ACHN (cell line): ENCODE measurements at regions not wholly inside any gene's neighbourhood (a gene's known extent, or its start where the extent isn't known, plus 50 kb on each side); places are given as distances from the start of the nearest gene placed in this dataset.
A peak's percentile ranks its signal among the peaks of the same experiment; 100 is the strongest.

Experiments used
- DNase-seq: peaks from one replicate; pipeline ENCODE4 v3.0.0-alpha.2; 2015
- in situ Hi-C: cut with HindIII; loops from 2 replicates; pipeline ENCODE4 v1.10.0; 2017; ENCODE audit warnings: low sequenced_read_pairs, low pct_ligation_motif_present, low pct_unique_long_range_greater_than_20kb

GRCh38 chr10:91576096-91576545 is 56.8 kb downstream of the PPP1R3C start:
- in situ Hi-C loops = no loop called here
- no peak for DNase-seq

GRCh38 chr10:91575044-91575610 is 57.7 kb downstream of the PPP1R3C start:
- DNase-seq = no peak
- in situ Hi-C loops = no loop called here

GRCh38 chr10:91574236-91574635 is 58.6 kb downstream of the PPP1R3C start:
- in situ Hi-C loops = no loop called here
- DNase-seq = no peak

GRCh38 chr10:91573320-91573719 is 59.6 kb downstream of the PPP1R3C start:
- in situ Hi-C loops = no loop called here
- DNase-seq = no peak

- no peak for DNase-seq
- in situ Hi-C loops = no loop called here
Observed at GRCh38 chr10:91571671-91572070, 61.2 kb downstream of the PPP1R3C start.

GRCh38 chr10:91570220-91570619 is 62.7 kb downstream of the PPP1R3C start:
- in situ Hi-C loops = no loop called here
- no peak for DNase-seq

- DNase-seq = no peak
- in situ Hi-C loops = no loop called here
Observed at GRCh38 chr10:91569522-91569921, 63.3 kb downstream of the PPP1R3C start.

GRCh38 chr10:91567815-91568214 is 65.1 kb downstream of the PPP1R3C start:
- in situ Hi-C loops = no loop called here

GRCh38 chr10:91566115-91566514 is 66.8 kb downstream of the PPP1R3C start:
- DNase-seq = no peak
- in situ Hi-C loops = no loop called here

More at GRCh38 chr10:91567815-91568214, 65.1 kb downstream of the PPP1R3C start:
- peak; percentile 46 for DNase-seq

GRCh38 chr10:91565226-91565625 is 67.6 kb downstream of the PPP1R3C start:
- no peak for DNase-seq
- in situ Hi-C loops = no loop called here

GRCh38 chr10:91564508-91564907 is 68.4 kb downstream of the PPP1R3C start:
- no peak for DNase-seq
- in situ Hi-C loops = no loop called here
